ENCODE measurements at regions not wholly inside any gene's neighbourhood (a gene's known extent, or its start where the extent isn't known, plus 50 kb on each side); places are given as distances from the start of the nearest gene placed in this dataset.

DNA sequence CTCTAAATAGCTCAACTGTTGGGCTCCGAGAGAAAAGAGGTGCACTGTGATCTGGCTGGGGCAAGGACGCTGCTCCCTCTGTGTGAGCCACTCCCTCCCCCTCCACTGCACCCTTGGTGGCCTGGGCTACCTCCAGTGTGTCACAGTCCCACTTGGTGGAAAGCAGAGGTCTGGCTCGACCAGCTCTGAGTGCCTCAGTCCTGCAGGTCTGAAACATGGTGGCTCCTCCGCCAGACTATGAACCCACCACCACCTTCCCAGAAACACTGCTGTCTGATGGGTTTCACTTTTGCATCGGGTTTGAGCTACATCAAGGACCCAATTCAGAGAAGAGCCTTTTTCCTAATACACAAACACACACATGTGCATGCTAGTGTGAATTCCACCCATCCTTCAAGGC, 500.1 kb downstream of the RPS24 start:
- TF ChIP-seq, protein P1, sequence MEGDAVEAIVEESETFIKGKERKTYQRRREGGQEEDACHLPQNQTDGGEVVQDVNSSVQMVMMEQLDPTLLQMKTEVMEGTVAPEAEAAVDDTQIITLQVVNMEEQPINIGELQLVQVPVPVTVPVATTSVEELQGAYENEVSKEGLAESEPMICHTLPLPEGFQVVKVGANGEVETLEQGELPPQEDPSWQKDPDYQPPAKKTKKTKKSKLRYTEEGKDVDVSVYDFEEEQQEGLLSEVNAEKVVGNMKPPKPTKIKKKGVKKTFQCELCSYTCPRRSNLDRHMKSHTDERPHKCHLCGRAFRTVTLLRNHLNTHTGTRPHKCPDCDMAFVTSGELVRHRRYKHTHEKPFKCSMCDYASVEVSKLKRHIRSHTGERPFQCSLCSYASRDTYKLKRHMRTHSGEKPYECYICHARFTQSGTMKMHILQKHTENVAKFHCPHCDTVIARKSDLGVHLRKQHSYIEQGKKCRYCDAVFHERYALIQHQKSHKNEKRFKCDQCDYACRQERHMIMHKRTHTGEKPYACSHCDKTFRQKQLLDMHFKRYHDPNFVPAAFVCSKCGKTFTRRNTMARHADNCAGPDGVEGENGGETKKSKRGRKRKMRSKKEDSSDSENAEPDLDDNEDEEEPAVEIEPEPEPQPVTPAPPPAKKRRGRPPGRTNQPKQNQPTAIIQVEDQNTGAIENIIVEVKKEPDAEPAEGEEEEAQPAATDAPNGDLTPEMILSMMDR (IDR thresholded peaks at IDR 0.05; ENCODE audit: low read length) = no peak
- TF ChIP-seq EZH2 (IDR thresholded peaks at IDR 0.05; ENCODE audit: borderline replicate concordance, low read length) = no peak
